T-cell (primary cell): ENCODE measurements at regions not wholly inside any gene's neighbourhood (a gene's known extent, or its start where the extent isn't known, plus 50 kb on each side); places are given as distances from the start of the nearest gene placed in this dataset.
"Not testable (repeated sequence)": the region's sequence is repeated elsewhere in the genome, so short reads cannot be mapped to it uniquely, and the experiment has no call there.

Experiments
- ATAC-seq, 4 experiments: fragments of 200-7000 bp in 3 of 4; fragments of 150-1000 bp in 1 of 4; cut with Tn5 transposase; replicated peaks in 1 of 4; 1 replicate in 3 of 4; 2 replicates in 1 of 4; pipeline ENCODE4 v1.10.0; 2021; ENCODE audit warnings: moderate library complexity in 3 of 4, mild to moderate bottlenecking in 2 of 4, moderate number of reproducible peaks in 1 of 4
- CTCF ChIA-PET, 2 donors: fragments of 300-600 bp; sonication (Branson Sonifier 250); formaldehyde crosslinking; loops; one replicate each; lab custom pipeline; 2022; ENCODE audit warnings: antibody characterized with exemption in 2 of 2; lab: Charles Lee
- POLR2A ChIA-PET, 2 donors: fragments of 300-600 bp; sonication (Branson Sonifier 250); formaldehyde crosslinking; loops; one replicate each; lab custom pipeline; 2022; ENCODE audit warnings: antibody characterized with exemption in 2 of 2; lab: Charles Lee
- DNase-seq, 35 experiments: peaks; one replicate each; pipeline versions ENCODE4 v3.0.0 to v3.0.0-alpha.2; 2013 to 2023
- H3K27ac ChIP-seq: one replicate; pipeline ENCODE4 v1.5.1; 2013; ENCODE audit warnings: low read length
- H3K27me3 ChIP-seq, 2 experiments: replicated peaks in 1 of 2; 1 replicate in 1 of 2; 2 replicates in 1 of 2; pipeline versions ENCODE4 v1.6.1 to v1.7.0; 2013; ENCODE audit warnings: low read length in 1 of 2, mixed read lengths in 1 of 2; ENCODE audit not compliant: control insufficient read depth in 2 of 2, insufficient read depth in 2 of 2; ENCODE audit errors: extremely low read depth in 1 of 2
- H3K36me3 ChIP-seq, 2 donors: 1 replicate in 1 of 2; 2 replicates in 1 of 2; pipeline versions ENCODE4 v1.6.1 to v1.7.0; 2013; ENCODE audit warnings: low read length in 1 of 2; ENCODE audit not compliant: control insufficient read depth in 2 of 2, insufficient read depth in 1 of 2; ENCODE audit errors: extremely low read depth in 1 of 2
- H3K4me1 ChIP-seq, 2 experiments: 1 replicate in 1 of 2; 2 replicates in 1 of 2; pipeline versions ENCODE4 v1.6.1 to v1.7.0; 2013; ENCODE audit warnings: low read length in 2 of 2, mixed read lengths in 1 of 2; ENCODE audit not compliant: insufficient read depth in 2 of 2, control insufficient read depth in 1 of 2; ENCODE audit errors: extremely low read depth in 1 of 2
- H3K4me3 ChIP-seq, 2 donors: 1 replicate in 1 of 2; 2 replicates in 1 of 2; pipeline versions ENCODE4 v1.5.1 to v1.7.0; 2013; ENCODE audit warnings: mild to moderate bottlenecking in 2 of 2, low read length in 1 of 2, moderate library complexity in 1 of 2; ENCODE audit not compliant: control insufficient read depth in 1 of 2; ENCODE audit errors: extremely low read depth in 1 of 2
- H3K9me3 ChIP-seq: 2 replicates; pipeline ENCODE4 v1.7.0; 2013
- H3K27ac Mint-ChIP-seq, 2 donors: one replicate each; pipeline ENCODE4 v1.8.0; 2020 to 2021; ENCODE audit warnings: mild to moderate bottlenecking in 2 of 2, mixed read lengths in 2 of 2
- H3K27me3 Mint-ChIP-seq, 2 donors: one replicate each; pipeline ENCODE4 v1.8.0; 2021 to 2022; ENCODE audit warnings: mixed read lengths in 2 of 2
- H3K36me3 Mint-ChIP-seq: one replicate; pipeline ENCODE4 v1.8.0; 2021; ENCODE audit warnings: mixed read lengths
- H3K4me1 Mint-ChIP-seq, 3 donors: one replicate each; pipeline ENCODE4 v1.8.0; 2020 to 2022; ENCODE audit warnings: mixed read lengths in 3 of 3, mild to moderate bottlenecking in 1 of 3
- H3K4me3 Mint-ChIP-seq, 3 donors: one replicate each; pipeline ENCODE4 v1.8.0; 2020 to 2022; ENCODE audit warnings: mild to moderate bottlenecking in 3 of 3, mixed read lengths in 3 of 3, moderate library complexity in 3 of 3
- H3K9me3 Mint-ChIP-seq, 3 donors: one replicate each; pipeline ENCODE4 v1.8.0; 2020 to 2022; ENCODE audit warnings: mixed read lengths in 3 of 3
- WGBS: methylation state at CpG from one replicate; pipeline ENCODE4 v1.1.5; 2013; ENCODE audit warnings: missing lambda C conversion rate; ENCODE audit not compliant: insufficient coverage; 5-methylcytosine and 5-hydroxymethylcytosine counted together

DNA sequence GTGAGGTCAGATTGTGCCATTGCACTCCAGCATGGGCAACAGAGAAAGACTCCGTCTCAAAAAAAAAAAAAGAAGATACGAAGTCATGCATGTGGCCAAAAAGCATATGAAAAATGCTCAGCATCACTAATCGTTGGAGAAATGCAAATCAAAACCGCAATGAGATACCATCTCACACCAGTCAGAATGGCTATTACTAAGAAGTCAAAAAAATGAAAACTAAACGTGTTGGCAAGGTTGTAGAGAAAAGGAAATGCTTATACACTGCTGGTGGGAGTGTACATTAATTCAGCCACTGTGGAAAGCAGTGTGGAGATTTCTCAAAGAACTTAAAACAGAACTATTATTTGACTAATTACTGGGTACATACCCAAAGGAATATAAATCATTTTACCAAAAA, 156.1 kb upstream of the GRM7 start:
- 100% methylated on average over 1 of the region's 5 CpGs for WGBS
- H3K4me3 Mint-ChIP-seq, H3K27me3 Mint-ChIP-seq, H3K9me3 ChIP-seq, DNase-seq, H3K27ac ChIP-seq, H3K4me1 Mint-ChIP-seq, H3K4me1 ChIP-seq, ATAC-seq, POLR2A ChIA-PET, H3K36me3 Mint-ChIP-seq, H3K27me3 ChIP-seq, H3K27ac Mint-ChIP-seq, CTCF ChIA-PET, H3K4me3 ChIP-seq, H3K36me3 ChIP-seq: not testable (repeated sequence)
- H3K9me3 Mint-ChIP-seq: peaks cover 8 to 13% (median 8%) of the 10 kb centered on the region in 3 donors

- no peak overlapping the region for H3K4me3 Mint-ChIP-seq
- no peak for DNase-seq
- no peak for ATAC-seq
- H3K27me3 Mint-ChIP-seq: no peaks in the 10 kb centered on the region
- no peaks in the 10 kb centered on the region for H3K36me3 Mint-ChIP-seq
- no peaks in the 10 kb centered on the region for H3K4me1 Mint-ChIP-seq
- H3K4me1 ChIP-seq: no peaks in the 10 kb centered on the region
- ChIA-PET CTCF (no interaction called here), POLR2A (no interaction called here)
- H3K9me3 Mint-ChIP-seq: peaks cover 7 to 13% (median 8%) of the 10 kb centered on the region in 3 donors
- H3K36me3 ChIP-seq: no peaks in the 10 kb centered on the region
- no peak overlapping the region for H3K27ac Mint-ChIP-seq
- H3K27me3 ChIP-seq: no peaks in the 10 kb centered on the region
- H3K4me3 ChIP-seq: no peak overlapping the region
- WGBS: no CpG with 5 or more reads among the region's 2 CpGs
- H3K9me3 ChIP-seq: no peaks in the 10 kb centered on the region
- no peak overlapping the region for H3K27ac ChIP-seq
These were observed 154.1 kb upstream of the GRM7 start for GRCh38 chr3:6706777-6707176.

- H3K9me3 ChIP-seq: no peaks in the 10 kb centered on the region
- no peak for DNase-seq
These were observed 151.7 kb upstream of the GRM7 start for GRCh38 chr3:6709178-6709577.

DNA sequence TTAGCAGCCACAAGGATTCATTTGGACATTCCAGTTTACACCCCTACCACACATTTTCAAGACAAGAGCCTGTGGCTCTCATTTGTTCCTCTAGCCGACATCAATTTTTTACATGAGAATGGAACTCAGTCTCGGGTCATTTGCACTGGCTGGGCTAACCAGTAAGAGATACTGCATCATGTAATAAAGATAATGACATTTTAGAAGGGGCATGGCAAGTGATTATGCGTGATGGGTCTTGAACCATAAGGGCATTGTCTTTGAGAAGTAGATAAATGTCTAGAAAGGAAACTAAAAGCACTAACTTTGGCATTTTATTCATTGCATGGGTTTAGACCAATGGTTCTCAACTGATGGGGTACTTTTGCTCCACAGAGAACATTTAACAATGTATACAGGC, 146.0 kb upstream of the GRM7 start:
- Histone ChIP-seq H3K4me1 (peaks cover 0 to 3% of the 10 kb centered on the region in 2 experiments), H3K4me3 (no peak overlapping the region), H3K27ac (no peak overlapping the region), H3K9me3 (no peaks in the 10 kb centered on the region), H3K36me3 (no peaks in the 10 kb centered on the region), H3K27me3 (no peaks in the 10 kb centered on the region)
- H3K36me3 Mint-ChIP-seq: no peaks in the 10 kb centered on the region
- DNase-seq (no peak), ATAC-seq (no peak)
- ChIA-PET CTCF (no interaction called here), POLR2A (no interaction called here)
- no peaks in the 10 kb centered on the region for H3K4me1 Mint-ChIP-seq
- WGBS: 69% methylated on average over 3 of the region's 3 CpGs
- H3K27ac Mint-ChIP-seq: no peak overlapping the region
- H3K9me3 Mint-ChIP-seq: peaks cover 8 to 12% (median 10%) of the 10 kb centered on the region in 3 donors
- no peak overlapping the region for H3K4me3 Mint-ChIP-seq
- no peaks in the 10 kb centered on the region for H3K27me3 Mint-ChIP-seq

More at GRCh38 chr3:6709178-6709577, 151.7 kb upstream of the GRM7 start:
- no peak overlapping the region for H3K27ac ChIP-seq
- H3K27me3 Mint-ChIP-seq: no peaks in the 10 kb centered on the region
- H3K4me1 ChIP-seq: no peaks in the 10 kb centered on the region
- no peaks in the 10 kb centered on the region for H3K36me3 Mint-ChIP-seq
- no peak overlapping the region for H3K27ac Mint-ChIP-seq
- no peaks in the 10 kb centered on the region for H3K36me3 ChIP-seq
- H3K27me3 ChIP-seq: no peaks in the 10 kb centered on the region
- H3K9me3 Mint-ChIP-seq: peaks cover 4 to 12% (median 8%) of the 10 kb centered on the region in 3 donors
- WGBS: 76% methylated on average over 6 of the region's 6 CpGs
- ATAC-seq: no peak
- ChIA-PET POLR2A (no interaction called here), CTCF (no interaction called here)
- H3K4me1 Mint-ChIP-seq: no peaks in the 10 kb centered on the region
- no peak overlapping the region for H3K4me3 ChIP-seq
- no peak overlapping the region for H3K4me3 Mint-ChIP-seq

DNA sequence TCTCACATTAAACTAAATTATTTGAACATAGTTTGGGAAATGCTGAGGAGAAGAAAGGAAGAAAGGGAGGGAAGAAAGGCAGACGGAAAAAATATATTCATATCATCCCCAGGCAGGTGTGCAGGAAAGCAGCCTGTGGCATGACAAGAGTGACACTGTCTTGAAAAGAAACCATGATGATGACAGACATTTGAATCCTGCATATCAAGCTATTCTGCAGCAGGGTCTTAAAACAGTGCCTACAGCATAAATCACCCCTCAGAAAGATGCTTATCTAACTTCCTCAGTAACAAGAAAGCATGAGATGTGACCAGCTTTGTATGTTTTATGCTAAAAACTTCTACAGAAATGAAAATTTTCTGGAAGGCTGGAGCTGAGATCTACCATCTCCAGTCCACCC, 144.5 kb upstream of the GRM7 start:
- CTCF ChIA-PET: no interaction called here
- Histone ChIP-seq H3K9me3 (no peaks in the 10 kb centered on the region), H3K27ac (no peak overlapping the region), H3K36me3 (no peaks in the 10 kb centered on the region), H3K4me3 (no peak overlapping the region), H3K4me1 (peaks cover 0 to 3% of the 10 kb centered on the region in 2 experiments), H3K27me3 (no peaks in the 10 kb centered on the region)
- ATAC-seq (no peak), DNase-seq (no peak)
- Mint-ChIP-seq H3K4me1 (no peaks in the 10 kb centered on the region), H3K9me3 (peaks cover 8 to 12% (median 10%) of the 10 kb centered on the region in 3 donors), H3K36me3 (no peaks in the 10 kb centered on the region), H3K27me3 (no peaks in the 10 kb centered on the region), H3K27ac (no peak overlapping the region), H3K4me3 (no peak overlapping the region)
- POLR2A ChIA-PET: no interaction called here
- no CpG with 5 or more reads among the region's 1 CpG for WGBS

- POLR2A ChIA-PET: no interaction called here
- Histone ChIP-seq H3K27ac (no peak overlapping the region), H3K27me3 (no peaks in the 10 kb centered on the region), H3K4me1 (peaks cover 0 to 3% of the 10 kb centered on the region in 2 experiments), H3K9me3 (no peaks in the 10 kb centered on the region), H3K4me3 (no peak overlapping the region), H3K36me3 (no peaks in the 10 kb centered on the region)
- H3K27ac Mint-ChIP-seq: no peak overlapping the region
- no peaks in the 10 kb centered on the region for H3K36me3 Mint-ChIP-seq
- CTCF ChIA-PET: no interaction called here
- H3K4me1 Mint-ChIP-seq: no peaks in the 10 kb centered on the region
- no peak for DNase-seq
- no peak for ATAC-seq
- WGBS: no CpG with 5 or more reads among the region's 6 CpGs
- no peaks in the 10 kb centered on the region for H3K27me3 Mint-ChIP-seq
- H3K4me3 Mint-ChIP-seq: no peak overlapping the region
- H3K9me3 Mint-ChIP-seq: peaks cover 7 to 14% (median 12%) of the 10 kb centered on the region in 3 donors
These were observed 143.6 kb upstream of the GRM7 start for GRCh38 chr3:6717026-6717943.
